ENCODE measurements at regions not wholly inside any gene's neighbourhood (a gene's known extent, or its start where the extent isn't known, plus 50 kb on each side); places are given as distances from the start of the nearest gene placed in this dataset.

- Histone ChIP-seq H3K27ac (ENCODE audit: low read depth, low read length) (no peak overlapping the region), H2BK5ac (ENCODE audit: low read depth, low read length) (no peak overlapping the region), H3K9me3 (ENCODE audit: insufficient read depth in 2 of 2, low read depth in 1 of 2, low read length in 1 of 2) (no peaks in the 10 kb centered on the region), H3K18ac (ENCODE audit: extremely low read depth, low read length) (no peak overlapping the region), H3K4me2 (ENCODE audit: insufficient read depth in 1 of 2, low read depth in 2 of 2, low read length in 2 of 2) (no peak overlapping the region), H2BK15ac (ENCODE audit: low read length) (no peak overlapping the region), H2AK5ac (ENCODE audit: low read depth, low read length) (no peak overlapping the region), H3K4me1 (replicated peaks in 1 of 4; ENCODE audit: control insufficient read depth in 3 of 4, insufficient read depth in 4 of 4, low read length in 3 of 4) (no peaks in the 10 kb centered on the region), H3K9ac (replicated peaks in 1 of 4; ENCODE audit: extremely low read depth in 1 of 4, low read depth in 3 of 4, low read length in 3 of 4) (no peak overlapping the region), H3K14ac (ENCODE audit: insufficient read length) (no peak overlapping the region), H3K79me1 (ENCODE audit: low read depth, low read length) (no peaks in the 10 kb centered on the region), H2AFZ (ENCODE audit: low read length) (no peak overlapping the region), H3K4ac (replicated peaks; ENCODE audit: insufficient read length, low read depth, low read length) (no peak overlapping the region), H3K23ac (ENCODE audit: insufficient read length) (no peak overlapping the region), H4K5ac (ENCODE audit: insufficient read length, low read depth, low read length) (no peak overlapping the region), H4K8ac (ENCODE audit: extremely low read depth, insufficient read depth, low read length) (no peak overlapping the region), H2BK20ac (ENCODE audit: low read length) (no peak overlapping the region), H2BK120ac (replicated peaks; ENCODE audit: low read depth, low read length) (no peak overlapping the region), H3K23me2 (ENCODE audit: low read depth, low read length) (no peaks in the 10 kb centered on the region), H4K91ac (replicated peaks; ENCODE audit: insufficient read length, low read length) (no peak overlapping the region), H3K27me3 (replicated peaks in 1 of 4; ENCODE audit: control insufficient read depth in 3 of 4, extremely low read depth in 1 of 4, insufficient read depth in 3 of 4, low read length in 3 of 4) (peaks cover 0 to 2% (median under 1%) of the 10 kb centered on the region in 4 experiments; a peak in 3 of 7 replicates), H3K4me3 (ENCODE audit: extremely low read depth in 1 of 4, insufficient read depth in 2 of 4, low read depth in 3 of 4, low read length in 4 of 4) (no peak overlapping the region), H4K20me1 (replicated peaks in 1 of 2; ENCODE audit: control insufficient read depth in 1 of 2, insufficient read depth in 2 of 2, low read length in 2 of 2) (no peaks in the 10 kb centered on the region), H3K56ac (replicated peaks; ENCODE audit: insufficient read length, low read depth, low read length) (no peak overlapping the region), H3K36me3 (ENCODE audit: control insufficient read depth in 2 of 4, insufficient read depth in 4 of 4, low read length in 3 of 4) (no peaks in the 10 kb centered on the region), H3K79me2 (ENCODE audit: control insufficient read depth in 1 of 2, insufficient read depth in 2 of 2, low read length in 2 of 2) (no peaks in the 10 kb centered on the region), H2BK12ac (ENCODE audit: low read depth, low read length) (no peak overlapping the region)
- POLR2A ChIA-PET (ENCODE audit: partially characterized antibody): no interaction called here
- DNase-seq (ENCODE audit: low read depth in 1 of 2, low spot score in 2 of 2) (no peak), FAIRE-seq (no peak)
- 87% methylated on average over 6 of the region's 6 CpGs; no CpG with 5 or more reads in 1 of the 2 experiments for WGBS, 2 experiments (ENCODE audit: extremely low coverage in 1 of 2, insufficient coverage in 1 of 2, insufficient read length in 1 of 2, insufficient replicate concordance in 2 of 2, low coverage in 1 of 2, low lambda C conversion rate in 2 of 2, missing lambda C conversion rate in 1 of 2)
- CTCF ChIA-PET (ENCODE audit: partially characterized antibody): no interaction called here
- TF ChIP-seq CBX5 (IDR thresholded peaks at IDR 0.05; ENCODE audit: low read depth, low read length) (no peak), CTCF (IDR thresholded peaks at IDR 0.05; ENCODE audit: control extremely low read depth in 1 of 3, insufficient read depth in 1 of 3, low read depth in 1 of 3, low read length in 3 of 3) (no peak), SIRT6 (IDR thresholded peaks at IDR 0.05; ENCODE audit: low read length) (no peak), RBBP5 (IDR thresholded peaks at IDR 0.05; ENCODE audit: borderline replicate concordance, low read depth, low read length) (no peak), ASH2L (IDR thresholded peaks at IDR 0.05; ENCODE audit: low read length) (no peak)
Observed at GRCh38 chr20:60115451-60115850, 157.2 kb downstream of the CDH26 start.

Measured in H1 (cell line).